ENCODE measurements at regions not wholly inside any gene's neighbourhood (a gene's known extent, or its start where the extent isn't known, plus 50 kb on each side); places are given as distances from the start of the nearest gene placed in this dataset.

GRCh38 chr4:111572470-111572869, 572.8 kb upstream of the FAM241A start:
- no peaks in the 10 kb centered on the region for H3K4me1 ChIP-seq (ENCODE audit: control insufficient read depth, insufficient read depth, low read length)
- no CpG with 5 or more reads among the region's 1 CpG for WGBS (ENCODE audit: insufficient coverage)
- DNase-seq (ENCODE audit: low read depth in 4 of 6, low spot score in 6 of 6), result no peak
- H3K27ac ChIP-seq (ENCODE audit: low read depth, low read length), result no peak overlapping the region
- H3K36me3 ChIP-seq (ENCODE audit: control insufficient read depth, insufficient read depth, low read length), result no peaks in the 10 kb centered on the region
- no peak overlapping the region for H3K4me3 ChIP-seq (ENCODE audit: low read depth, low read length)
- no peaks in the 10 kb centered on the region for H3K27me3 ChIP-seq (ENCODE audit: control insufficient read depth, insufficient read depth, low read length)
- H3K9me3 ChIP-seq (ENCODE audit: control insufficient read depth, insufficient read depth, low read length), result no peaks in the 10 kb centered on the region

GRCh38 chr4:111573386-111573785, 571.9 kb upstream of the FAM241A start:
- WGBS (ENCODE audit: insufficient coverage), result no CpG with 5 or more reads among the region's 2 CpGs
- Histone ChIP-seq H3K4me3 (ENCODE audit: low read depth, low read length) (no peak overlapping the region), H3K27me3 (ENCODE audit: control insufficient read depth, insufficient read depth, low read length) (no peaks in the 10 kb centered on the region), H3K36me3 (ENCODE audit: control insufficient read depth, insufficient read depth, low read length) (no peaks in the 10 kb centered on the region), H3K27ac (ENCODE audit: low read depth, low read length) (no peak overlapping the region), H3K4me1 (ENCODE audit: control insufficient read depth, insufficient read depth, low read length) (no peaks in the 10 kb centered on the region), H3K9me3 (ENCODE audit: control insufficient read depth, insufficient read depth, low read length) (no peaks in the 10 kb centered on the region)
- DNase-seq (ENCODE audit: low read depth in 4 of 6, low spot score in 6 of 6), result no peak

DNA sequence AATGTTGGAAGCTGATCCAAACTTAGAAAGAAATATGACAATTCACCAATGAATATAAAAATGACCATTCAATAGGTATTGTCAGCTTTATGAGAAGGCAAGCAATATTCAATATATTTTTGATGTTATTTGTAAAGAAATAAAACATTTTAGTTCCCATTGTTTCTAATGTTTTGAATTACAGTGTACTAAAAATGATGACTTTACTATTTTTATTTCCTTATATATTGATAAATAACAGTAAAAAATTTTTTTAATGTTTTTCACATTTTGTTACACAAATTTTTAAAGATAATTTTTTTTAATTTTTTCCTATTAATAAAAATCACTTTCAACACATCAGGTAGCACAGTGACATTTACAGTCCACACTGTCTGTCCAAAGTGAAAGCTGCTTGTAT, 565.5 kb upstream of the FAM241A start:
- no peak for DNase-seq (ENCODE audit: low read depth in 4 of 6, low spot score in 6 of 6)
- no peaks in the 10 kb centered on the region for H3K27me3 ChIP-seq (ENCODE audit: control insufficient read depth, insufficient read depth, low read length)
- H3K4me3 ChIP-seq (ENCODE audit: low read depth, low read length), result no peak overlapping the region
- no peaks in the 10 kb centered on the region for H3K4me1 ChIP-seq (ENCODE audit: control insufficient read depth, insufficient read depth, low read length)
- no peak overlapping the region for H3K27ac ChIP-seq (ENCODE audit: low read depth, low read length)
- H3K9me3 ChIP-seq (ENCODE audit: control insufficient read depth, insufficient read depth, low read length), result peaks cover 6% of the 10 kb centered on the region
- no peaks in the 10 kb centered on the region for H3K36me3 ChIP-seq (ENCODE audit: control insufficient read depth, insufficient read depth, low read length)

DNA sequence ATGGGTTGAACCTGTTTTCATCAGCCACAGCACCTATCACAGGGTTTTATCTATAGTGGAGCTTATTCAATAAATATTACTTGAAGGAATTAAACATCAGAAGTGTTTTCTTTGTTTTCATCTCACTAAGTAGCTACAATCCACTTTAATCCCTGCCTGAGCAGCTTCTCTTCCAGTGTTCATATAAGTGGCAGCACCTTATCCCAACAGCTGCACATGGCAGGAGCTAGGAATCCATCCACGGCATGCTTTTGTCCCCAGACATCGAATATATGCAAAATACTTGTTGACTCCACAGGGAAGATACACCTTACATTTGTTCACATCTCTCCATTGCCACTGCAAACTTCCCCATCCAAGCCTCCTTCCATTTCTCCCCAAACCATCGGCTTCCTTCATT, 549.8 kb upstream of the FAM241A start:
- no peak overlapping the region for H3K27ac ChIP-seq (ENCODE audit: low read depth, low read length)
- H3K27me3 ChIP-seq (ENCODE audit: control insufficient read depth, insufficient read depth, low read length), result no peaks in the 10 kb centered on the region
- no peaks in the 10 kb centered on the region for H3K9me3 ChIP-seq (ENCODE audit: control insufficient read depth, insufficient read depth, low read length)
- H3K36me3 ChIP-seq (ENCODE audit: control insufficient read depth, insufficient read depth, low read length), result no peaks in the 10 kb centered on the region
- no peak overlapping the region for H3K4me3 ChIP-seq (ENCODE audit: low read depth, low read length)
- WGBS (ENCODE audit: insufficient coverage), result 94% methylated on average over 3 of the region's 3 CpGs
- no peak for DNase-seq (ENCODE audit: low read depth in 4 of 6, low spot score in 6 of 6)
- H3K4me1 ChIP-seq (ENCODE audit: control insufficient read depth, insufficient read depth, low read length), result no peaks in the 10 kb centered on the region

DNA sequence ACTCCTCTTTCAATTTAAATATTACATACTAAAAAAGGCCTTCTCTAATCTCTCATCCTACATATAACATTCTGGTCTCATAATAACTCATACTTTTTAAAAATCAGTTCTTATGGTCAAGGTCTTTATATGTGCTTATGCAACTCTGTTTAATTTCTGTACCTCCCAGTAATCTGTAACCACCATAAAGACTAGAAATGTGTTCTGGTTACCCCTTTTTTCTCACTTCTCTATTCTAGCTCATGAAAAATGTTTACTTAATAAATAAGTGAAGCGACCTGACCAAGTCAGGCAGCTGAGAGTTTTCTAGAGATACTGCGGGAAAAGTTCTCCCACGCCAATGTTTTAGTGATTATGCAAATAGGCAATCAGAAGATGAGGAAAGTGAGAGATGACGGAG, 548.8 kb upstream of the FAM241A start:
- no peak overlapping the region for H3K27ac ChIP-seq (ENCODE audit: low read depth, low read length)
- no peaks in the 10 kb centered on the region for H3K4me1 ChIP-seq (ENCODE audit: control insufficient read depth, insufficient read depth, low read length)
- H3K4me3 ChIP-seq (ENCODE audit: low read depth, low read length), result no peak overlapping the region
- no peak for DNase-seq (ENCODE audit: low read depth in 4 of 6, low spot score in 6 of 6)
- no CpG with 5 or more reads among the region's 4 CpGs for WGBS (ENCODE audit: insufficient coverage)
- no peaks in the 10 kb centered on the region for H3K27me3 ChIP-seq (ENCODE audit: control insufficient read depth, insufficient read depth, low read length)
- H3K36me3 ChIP-seq (ENCODE audit: control insufficient read depth, insufficient read depth, low read length), result no peaks in the 10 kb centered on the region
- no peaks in the 10 kb centered on the region for H3K9me3 ChIP-seq (ENCODE audit: control insufficient read depth, insufficient read depth, low read length)

DNA sequence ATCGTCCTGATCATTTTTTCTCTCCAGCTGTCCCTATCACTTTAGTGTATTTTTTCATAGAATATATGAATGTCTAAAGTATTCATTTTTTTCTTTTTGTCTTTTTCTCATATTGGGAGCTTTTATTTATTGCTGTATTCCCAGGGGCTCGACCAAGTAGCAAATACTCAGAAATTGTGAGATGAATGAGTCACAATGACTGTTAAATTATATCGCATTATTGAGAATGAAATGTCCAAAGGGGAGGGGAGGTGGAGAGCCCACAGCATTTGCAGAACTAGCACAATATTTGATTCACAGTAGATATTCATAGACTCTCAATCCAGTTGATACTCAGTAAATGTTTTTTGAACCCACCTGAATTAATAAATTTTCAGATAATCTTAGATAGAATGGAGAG, 543.6 kb upstream of the FAM241A start:
- H3K27me3 ChIP-seq (ENCODE audit: control insufficient read depth, insufficient read depth, low read length), result no peaks in the 10 kb centered on the region
- DNase-seq (ENCODE audit: low read depth in 4 of 6, low spot score in 6 of 6), result no peak
- WGBS (ENCODE audit: insufficient coverage), result no CpG with 5 or more reads among the region's 3 CpGs
- no peak overlapping the region for H3K27ac ChIP-seq (ENCODE audit: low read depth, low read length)
- H3K9me3 ChIP-seq (ENCODE audit: control insufficient read depth, insufficient read depth, low read length), result no peaks in the 10 kb centered on the region
- no peaks in the 10 kb centered on the region for H3K36me3 ChIP-seq (ENCODE audit: control insufficient read depth, insufficient read depth, low read length)
- no peaks in the 10 kb centered on the region for H3K4me1 ChIP-seq (ENCODE audit: control insufficient read depth, insufficient read depth, low read length)
- no peak overlapping the region for H3K4me3 ChIP-seq (ENCODE audit: low read depth, low read length)

GRCh38 chr4:111602848-111603247, 542.4 kb upstream of the FAM241A start:
- no peaks in the 10 kb centered on the region for H3K9me3 ChIP-seq (ENCODE audit: control insufficient read depth, insufficient read depth, low read length)
- no peaks in the 10 kb centered on the region for H3K4me1 ChIP-seq (ENCODE audit: control insufficient read depth, insufficient read depth, low read length)
- DNase-seq (ENCODE audit: low read depth in 4 of 6, low spot score in 6 of 6), result peak in 1 of 6 donors; percentile 9
- no peak overlapping the region for H3K27ac ChIP-seq (ENCODE audit: low read depth, low read length)
- no peaks in the 10 kb centered on the region for H3K36me3 ChIP-seq (ENCODE audit: control insufficient read depth, insufficient read depth, low read length)
- no peak overlapping the region for H3K4me3 ChIP-seq (ENCODE audit: low read depth, low read length)
- H3K27me3 ChIP-seq (ENCODE audit: control insufficient read depth, insufficient read depth, low read length), result no peaks in the 10 kb centered on the region
- whole genome bisulfite sequencing (ENCODE audit: insufficient coverage), result no CpG with 5 or more reads among the region's 1 CpG

- H3K27me3 ChIP-seq (ENCODE audit: control insufficient read depth, insufficient read depth, low read length), result no peaks in the 10 kb centered on the region
- no peaks in the 10 kb centered on the region for H3K4me1 ChIP-seq (ENCODE audit: control insufficient read depth, insufficient read depth, low read length)
- no peak overlapping the region for H3K27ac ChIP-seq (ENCODE audit: low read depth, low read length)
- no CpG with 5 or more reads among the region's 1 CpG for WGBS (ENCODE audit: insufficient coverage)
- DNase-seq (ENCODE audit: low read depth in 4 of 6, low spot score in 6 of 6), result no peak
- no peaks in the 10 kb centered on the region for H3K36me3 ChIP-seq (ENCODE audit: control insufficient read depth, insufficient read depth, low read length)
- no peak overlapping the region for H3K4me3 ChIP-seq (ENCODE audit: low read depth, low read length)
- H3K9me3 ChIP-seq (ENCODE audit: control insufficient read depth, insufficient read depth, low read length), result no peaks in the 10 kb centered on the region
Measured at GRCh38 chr4:111605111-111605510, 540.1 kb upstream of the FAM241A start.

- no peaks in the 10 kb centered on the region for H3K27me3 ChIP-seq (ENCODE audit: control insufficient read depth, insufficient read depth, low read length)
- 81% methylated on average over 4 of the region's 5 CpGs for WGBS (ENCODE audit: insufficient coverage)
- H3K36me3 ChIP-seq (ENCODE audit: control insufficient read depth, insufficient read depth, low read length), result no peaks in the 10 kb centered on the region
- no peaks in the 10 kb centered on the region for H3K4me1 ChIP-seq (ENCODE audit: control insufficient read depth, insufficient read depth, low read length)
- no peaks in the 10 kb centered on the region for H3K9me3 ChIP-seq (ENCODE audit: control insufficient read depth, insufficient read depth, low read length)
- no peak overlapping the region for H3K4me3 ChIP-seq (ENCODE audit: low read depth, low read length)
- peak in 1 of 6 donors; percentile 35 for DNase-seq (ENCODE audit: low read depth in 4 of 6, low spot score in 6 of 6)
- H3K27ac ChIP-seq (ENCODE audit: low read depth, low read length), result no peak overlapping the region
Measured at GRCh38 chr4:111610681-111611080, 534.6 kb upstream of the FAM241A start.

DNA sequence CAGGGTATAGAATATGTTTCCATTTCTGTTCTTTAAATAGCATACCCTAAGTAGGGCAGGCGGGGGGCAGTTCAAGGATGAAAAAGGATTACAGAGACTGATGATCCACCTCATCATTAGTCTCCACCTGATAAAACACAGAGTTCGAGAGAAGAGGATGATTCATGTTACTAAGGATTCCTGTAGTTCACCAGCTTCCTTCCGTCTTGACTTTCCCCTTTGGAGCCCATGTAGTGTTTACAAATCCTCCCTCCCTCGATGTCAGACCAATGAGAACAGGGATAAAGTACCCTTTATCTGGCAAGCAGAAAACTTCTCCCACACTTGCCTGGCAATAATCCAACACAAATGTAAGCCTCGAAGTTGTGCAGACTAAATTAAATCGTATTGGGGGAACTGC, 526.3 kb upstream of the FAM241A start:
- no peaks in the 10 kb centered on the region for H3K36me3 ChIP-seq (ENCODE audit: control insufficient read depth, insufficient read depth, low read length)
- H3K27ac ChIP-seq (ENCODE audit: low read depth, low read length), result no peak overlapping the region
- H3K4me1 ChIP-seq (ENCODE audit: control insufficient read depth, insufficient read depth, low read length), result no peaks in the 10 kb centered on the region
- 50% methylated on average over 2 of the region's 6 CpGs for WGBS (ENCODE audit: insufficient coverage)
- no peaks in the 10 kb centered on the region for H3K9me3 ChIP-seq (ENCODE audit: control insufficient read depth, insufficient read depth, low read length)
- H3K4me3 ChIP-seq (ENCODE audit: low read depth, low read length), result no peak overlapping the region
- DNase-seq (ENCODE audit: low read depth in 4 of 6, low spot score in 6 of 6), result no peak
- H3K27me3 ChIP-seq (ENCODE audit: control insufficient read depth, insufficient read depth, low read length), result no peaks in the 10 kb centered on the region
